HepG2 (cell line): ENCODE measurements at regions not wholly inside any gene's neighbourhood (a gene's known extent, or its start where the extent isn't known, plus 50 kb on each side); places are given as distances from the start of the nearest gene placed in this dataset.

ENCODE experiments used
- ATAC-seq: fragments of 200-7000 bp; cut with Tn5 transposase; 3 replicates; pipeline ENCODE4 v1.9.1; 2020; ENCODE audit warnings: mild to moderate bottlenecking, moderate library complexity
- BruUV-seq: library from RNA; stranded (reverse); fragments of 400-500 nt; replicated peaks from 2 replicates; lab custom pipeline; 2021; lab: Mats Ljungman, UMichigan
- CTCF ChIA-PET: fragments of 300-600 bp; formaldehyde crosslinking; extraction: SDS; loops from one replicate; lab custom pipeline; 2021; ENCODE audit warnings: low total read pairs, inconsistent platforms, low intra/inter-chr PET ratio; lab: Yijun Ruan, JAX
- POLR2A ChIA-PET: fragments of 350-600 bp; sonication (Branson Sonifier 250); formaldehyde crosslinking; loops from one replicate; lab custom pipeline; 2020; ENCODE audit warnings: antibody characterized with exemption, inconsistent platforms; lab: Yijun Ruan, JAX
- DNase-seq: peaks from one replicate; pipeline ENCODE4 v3.0.0-alpha.2; 2015; ENCODE audit warnings: low spot score
- FAIRE-seq: peaks from 3 replicates; lab custom pipeline; 2011; peaks lifted over from hg19 to GRCh38; lab: Jason Lieb, UNC
- H2AFZ ChIP-seq: one replicate; pipeline ENCODE4 v1.6.1; 2011; ENCODE audit warnings: low read length, inconsistent platforms
- H3K27ac ChIP-seq: fragments of 300-600 bp; 3 replicates; pipeline ENCODE4 v1.8.0; 2011; ENCODE audit warnings: mixed run types, mild to moderate bottlenecking, mixed read lengths, low read length, inconsistent platforms; ENCODE audit not compliant: insufficient read depth; ENCODE audit errors: extremely low read length
- H3K27me3 ChIP-seq, 2 experiments: fragments of 200-600 bp in 1 of 2; 2 replicates in 1 of 2; 3 replicates in 1 of 2; pipeline versions ENCODE4 v1.6.0 to v1.8.0; 2011; ENCODE audit warnings: low read length in 2 of 2, mild to moderate bottlenecking in 2 of 2, moderate library complexity in 2 of 2, inconsistent platforms in 1 of 2; ENCODE audit not compliant: insufficient read depth in 2 of 2, control insufficient read depth in 1 of 2
- H3K36me3 ChIP-seq, 2 experiments: fragments of 200-600 bp in 1 of 2; replicated peaks in 1 of 2; 2 replicates in 1 of 2; 3 replicates in 1 of 2; pipeline versions ENCODE4 v1.5.1 to v1.8.0; 2011; ENCODE audit warnings: low read length in 2 of 2, inconsistent platforms in 1 of 2; ENCODE audit not compliant: insufficient read depth in 2 of 2, control insufficient read depth in 1 of 2
- H3K4me1 ChIP-seq: 2 replicates; pipeline ENCODE4 v1.5.1; 2012; ENCODE audit warnings: low read length, inconsistent platforms; ENCODE audit not compliant: insufficient read depth
- H3K4me2 ChIP-seq: 2 replicates; pipeline ENCODE4 v1.6.0; 2011; ENCODE audit warnings: low read depth, low read length, inconsistent platforms
- H3K4me3 ChIP-seq, 3 experiments: fragments of 200-600 bp in 1 of 3; sonication (generic), shearing (Covaris generic) in 1 of 3; replicated peaks in 1 of 3; 2 replicates each; pipeline ENCODE4 v1.5.1; 2011 to 2016; ENCODE audit warnings: low read length in 3 of 3, inconsistent platforms in 2 of 3, low read depth in 2 of 3, mild to moderate bottlenecking in 2 of 3, control low read depth in 1 of 3, mixed read lengths in 1 of 3; ENCODE audit not compliant: insufficient read depth in 1 of 3
- H3K79me2 ChIP-seq: one replicate; pipeline ENCODE4 v1.6.1; 2011; ENCODE audit warnings: low read length, inconsistent platforms; ENCODE audit not compliant: insufficient read depth
- H3K9ac ChIP-seq: 2 replicates; pipeline ENCODE4 v1.6.0; 2011; ENCODE audit warnings: mild to moderate bottlenecking, low read depth, low read length, inconsistent platforms; ENCODE audit not compliant: insufficient read depth
- H3K9me3 ChIP-seq: 2 replicates; pipeline ENCODE4 v1.5.1; 2012; ENCODE audit warnings: mild to moderate bottlenecking, low read length
- H4K20me1 ChIP-seq: 2 replicates; pipeline ENCODE4 v1.6.0; 2011; ENCODE audit warnings: inconsistent platforms, mild to moderate bottlenecking, low read length, moderate library complexity; ENCODE audit not compliant: insufficient read depth
- CTCF ChIP-seq: sonication (generic); formaldehyde crosslinking; IDR thresholded peaks from 2 replicates; pipeline ENCODE4 v1.5.0; 2020; ENCODE audit warnings: mild to moderate bottlenecking, missing genetic modification reagents, moderate library complexity
- MAF1 ChIP-seq: sonication (generic); formaldehyde crosslinking; IDR thresholded peaks from 2 replicates; pipeline ENCODE4 v1.5.0; 2020; ENCODE audit warnings: missing genetic modification reagents, borderline replicate concordance
- POLR2AphosphoS5 ChIP-seq: IDR thresholded peaks from 2 replicates; pipeline ENCODE4 v1.6.1; 2012; ENCODE audit warnings: low read depth, low read length
- RORA ChIP-seq: sonication (generic); formaldehyde crosslinking; IDR thresholded peaks from 2 replicates; pipeline ENCODE4 v1.5.0; 2020; ENCODE audit warnings: mild to moderate bottlenecking, missing genetic modification reagents, moderate library complexity
- SPEN ChIP-seq: sonication (generic); formaldehyde crosslinking; IDR thresholded peaks from 2 replicates; pipeline ENCODE4 v1.5.1; 2020; ENCODE audit warnings: low read depth, mild to moderate bottlenecking, missing genetic modification reagents
- STAG1 ChIP-seq: sonication (generic); formaldehyde crosslinking; IDR thresholded peaks from 2 replicates; pipeline ENCODE4 v1.4.0; 2020; ENCODE audit warnings: missing genetic modification reagents
- XRCC5 ChIP-seq: fragments of 200-400 bp; formaldehyde crosslinking; optimal IDR thresholded peaks from 2 replicates; pipeline ENCODE3; 2017; ENCODE audit warnings: mild to moderate bottlenecking, low read length
- ZNF30 ChIP-seq: sonication (generic); formaldehyde crosslinking; IDR thresholded peaks from 2 replicates; pipeline ENCODE4 v1.5.0; 2020; ENCODE audit warnings: mild to moderate bottlenecking, missing genetic modification reagents
- ZNF75D ChIP-seq: sonication (generic); formaldehyde crosslinking; IDR thresholded peaks from 2 replicates; pipeline ENCODE4 v1.8.1; 2023; ENCODE audit warnings: missing genetic modification reagents, mild to moderate bottlenecking, borderline replicate concordance
- WGBS: methylation state at CpG from one replicate; pipeline ENCODE4 v1.1.6; 2017; ENCODE audit warnings: low lambda C conversion rate; 5-methylcytosine and 5-hydroxymethylcytosine counted together
- in situ Hi-C: cut with HindIII; loops from 2 replicates; pipeline ENCODE4 v1.10.0; 2017; ENCODE audit warnings: low pct_unique_long_range_greater_than_20kb; ENCODE audit not compliant: extremely low pct_ligation_motif_present
- intact Hi-C: fragments of 100-400 bp; cut with micrococcal nuclease; formaldehyde crosslinking; loops from one replicate; pipeline ENCODE4 v1.10.0; 2022; ENCODE audit not compliant: unreplicated experiment
- TF ChIP-seq, protein P1 (sequence below): sonication (generic); formaldehyde crosslinking; IDR thresholded peaks from 2 replicates; pipeline ENCODE4 v1.4.0; 2020; ENCODE audit warnings: missing genetic modification reagents
- TF ChIP-seq, protein P2 (sequence below): sonication (generic); formaldehyde crosslinking; IDR thresholded peaks from 2 replicates; pipeline ENCODE4 v1.5.1; 2020; ENCODE audit warnings: mild to moderate bottlenecking, missing genetic modification reagents

DNA sequence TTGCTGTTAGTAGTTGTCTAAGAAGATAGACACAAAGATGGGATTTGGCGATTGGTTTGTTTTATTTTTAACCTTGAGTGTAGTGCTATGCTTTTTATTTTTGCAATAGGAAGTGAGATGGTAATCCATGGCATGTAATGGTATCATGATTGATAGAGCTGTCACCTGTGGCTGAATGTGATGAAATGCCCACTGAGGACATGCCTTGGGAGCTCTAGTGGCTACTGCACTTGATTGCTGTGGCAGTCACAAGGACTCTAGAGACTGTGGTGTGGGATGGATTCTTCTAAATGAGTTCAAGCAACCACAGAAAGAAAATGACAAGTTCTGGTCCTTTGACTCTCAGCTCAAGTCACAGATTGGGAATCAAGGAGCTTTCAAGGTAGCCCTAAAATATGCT, 139.4 kb downstream of the CYRIA start (continued):
- no peak for TF ChIP-seq ZNF30 (CRISPR knock-in tag)

- ChIA-PET CTCF (interaction anchor here (1.8 kb wide), 1 partner anchor 83 kb away, joined by 21 read pairs; no protein-coding TSS in a partner anchor), POLR2A (no interaction called here)
- no peak for FAIRE-seq
- intact Hi-C loops (loop anchor here (1.0 kb wide), 2 partner anchors 83 to 232 kb away; no protein-coding TSS in a partner anchor), in situ Hi-C loops (no loop called here)
- Histone ChIP-seq H3K27ac (no peak overlapping the region), H3K27me3 (no peaks in the 10 kb centered on the region), H3K4me3 (no peak overlapping the region), H3K79me2 (no peaks in the 10 kb centered on the region), H3K9ac (no peak overlapping the region), H3K9me3 (no peaks in the 10 kb centered on the region), H3K36me3 (no peaks in the 10 kb centered on the region), H3K4me2 (no peak overlapping the region), H2AFZ (no peak overlapping the region), H3K4me1 (no peaks in the 10 kb centered on the region), H4K20me1 (no peaks in the 10 kb centered on the region)
- BruUV-seq = no TSS peak
- peak; percentile 49 for DNase-seq
- ATAC-seq = peak; percentile 79
- 19% methylated on average over 15 of the region's 15 CpGs for WGBS
- TF ChIP-seq, protein P1, sequence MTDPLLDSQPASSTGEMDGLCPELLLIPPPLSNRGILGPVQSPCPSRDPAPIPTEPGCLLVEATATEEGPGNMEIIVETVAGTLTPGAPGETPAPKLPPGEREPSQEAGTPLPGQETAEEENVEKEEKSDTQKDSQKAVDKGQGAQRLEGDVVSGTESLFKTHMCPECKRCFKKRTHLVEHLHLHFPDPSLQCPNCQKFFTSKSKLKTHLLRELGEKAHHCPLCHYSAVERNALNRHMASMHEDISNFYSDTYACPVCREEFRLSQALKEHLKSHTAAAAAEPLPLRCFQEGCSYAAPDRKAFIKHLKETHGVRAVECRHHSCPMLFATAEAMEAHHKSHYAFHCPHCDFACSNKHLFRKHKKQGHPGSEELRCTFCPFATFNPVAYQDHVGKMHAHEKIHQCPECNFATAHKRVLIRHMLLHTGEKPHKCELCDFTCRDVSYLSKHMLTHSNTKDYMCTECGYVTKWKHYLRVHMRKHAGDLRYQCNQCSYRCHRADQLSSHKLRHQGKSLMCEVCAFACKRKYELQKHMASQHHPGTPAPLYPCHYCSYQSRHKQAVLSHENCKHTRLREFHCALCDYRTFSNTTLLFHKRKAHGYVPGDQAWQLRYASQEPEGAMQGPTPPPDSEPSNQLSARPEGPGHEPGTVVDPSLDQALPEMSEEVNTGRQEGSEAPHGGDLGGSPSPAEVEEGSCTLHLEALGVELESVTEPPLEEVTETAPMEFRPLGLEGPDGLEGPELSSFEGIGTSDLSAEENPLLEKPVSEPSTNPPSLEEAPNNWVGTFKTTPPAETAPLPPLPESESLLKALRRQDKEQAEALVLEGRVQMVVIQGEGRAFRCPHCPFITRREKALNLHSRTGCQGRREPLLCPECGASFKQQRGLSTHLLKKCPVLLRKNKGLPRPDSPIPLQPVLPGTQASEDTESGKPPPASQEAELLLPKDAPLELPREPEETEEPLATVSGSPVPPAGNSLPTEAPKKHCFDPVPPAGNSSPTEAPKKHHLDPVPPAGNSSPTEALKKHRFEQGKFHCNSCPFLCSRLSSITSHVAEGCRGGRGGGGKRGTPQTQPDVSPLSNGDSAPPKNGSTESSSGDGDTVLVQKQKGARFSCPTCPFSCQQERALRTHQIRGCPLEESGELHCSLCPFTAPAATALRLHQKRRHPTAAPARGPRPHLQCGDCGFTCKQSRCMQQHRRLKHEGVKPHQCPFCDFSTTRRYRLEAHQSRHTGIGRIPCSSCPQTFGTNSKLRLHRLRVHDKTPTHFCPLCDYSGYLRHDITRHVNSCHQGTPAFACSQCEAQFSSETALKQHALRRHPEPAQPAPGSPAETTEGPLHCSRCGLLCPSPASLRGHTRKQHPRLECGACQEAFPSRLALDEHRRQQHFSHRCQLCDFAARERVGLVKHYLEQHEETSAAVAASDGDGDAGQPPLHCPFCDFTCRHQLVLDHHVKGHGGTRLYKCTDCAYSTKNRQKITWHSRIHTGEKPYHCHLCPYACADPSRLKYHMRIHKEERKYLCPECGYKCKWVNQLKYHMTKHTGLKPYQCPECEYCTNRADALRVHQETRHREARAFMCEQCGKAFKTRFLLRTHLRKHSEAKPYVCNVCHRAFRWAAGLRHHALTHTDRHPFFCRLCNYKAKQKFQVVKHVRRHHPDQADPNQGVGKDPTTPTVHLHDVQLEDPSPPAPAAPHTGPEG = no peak
- TF ChIP-seq XRCC5 (peak; percentile 14), CTCF (peak; percentile 81), MAF1 (CRISPR knock-in tag) (no peak), SPEN (CRISPR knock-in tag) (no peak), POLR2AphosphoS5 (no peak), RORA (CRISPR knock-in tag) (no peak), ZNF75D (CRISPR knock-in tag) (no peak), STAG1 (CRISPR knock-in tag) (peak; percentile 61)
- TF ChIP-seq, protein P2, sequence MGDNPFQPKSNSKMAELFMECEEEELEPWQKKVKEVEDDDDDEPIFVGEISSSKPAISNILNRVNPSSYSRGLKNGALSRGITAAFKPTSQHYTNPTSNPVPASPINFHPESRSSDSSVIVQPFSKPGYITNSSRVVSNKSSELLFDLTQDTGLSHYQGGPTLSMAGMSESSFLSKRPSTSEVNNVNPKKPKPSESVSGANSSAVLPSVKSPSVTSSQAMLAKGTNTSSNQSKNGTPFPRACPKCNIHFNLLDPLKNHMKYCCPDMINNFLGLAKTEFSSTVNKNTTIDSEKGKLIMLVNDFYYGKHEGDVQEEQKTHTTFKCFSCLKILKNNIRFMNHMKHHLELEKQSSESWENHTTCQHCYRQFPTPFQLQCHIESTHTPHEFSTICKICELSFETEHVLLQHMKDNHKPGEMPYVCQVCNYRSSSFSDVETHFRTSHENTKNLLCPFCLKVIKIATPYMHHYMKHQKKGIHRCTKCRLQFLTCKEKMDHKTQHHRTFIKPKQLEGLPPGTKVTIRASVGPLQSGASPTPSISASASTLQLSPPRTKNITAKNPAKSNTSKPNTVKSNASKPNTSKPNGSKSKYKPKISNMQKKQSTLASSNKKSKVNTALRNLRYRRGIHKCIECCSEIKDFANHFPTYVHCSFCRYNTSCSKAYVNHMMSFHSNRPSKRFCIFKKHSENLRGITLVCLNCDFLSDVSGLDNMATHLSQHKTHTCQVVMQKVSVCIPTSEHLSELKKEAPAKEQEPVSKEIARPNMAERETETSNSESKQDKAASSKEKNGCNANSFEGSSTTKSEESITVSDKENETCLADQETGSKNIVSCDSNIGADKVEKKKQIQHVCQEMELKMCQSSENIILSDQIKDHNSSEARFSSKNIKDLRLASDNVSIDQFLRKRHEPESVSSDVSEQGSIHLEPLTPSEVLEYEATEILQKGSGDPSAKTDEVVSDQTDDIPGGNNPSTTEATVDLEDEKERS = no peak
Observed at GRCh38 chr2:16525265-16525887, 140.3 kb downstream of the CYRIA start.
